Sigmoid colon (tissue), 6 donors: ENCODE measurements at regions not wholly inside any gene's neighbourhood (a gene's known extent, or its start where the extent isn't known, plus 50 kb on each side); places are given as distances from the start of the nearest gene placed in this dataset.

Experiments used
- DNase-seq: peaks from one replicate; pipeline ENCODE4 v3.0.0-alpha.2; 2019
- H3K27ac ChIP-seq, 4 donors: fragments of 200-600 bp; sonication (generic); one replicate each; pipeline ENCODE4 v1.5.1; 2016 to 2019; ENCODE audit warnings: mild to moderate bottlenecking in 1 of 4
- H3K27me3 ChIP-seq, 3 donors: fragments of 200-600 bp; sonication (generic); one replicate each; pipeline ENCODE4 v1.5.1; 2019; ENCODE audit warnings: mild to moderate bottlenecking in 1 of 3
- H3K36me3 ChIP-seq, 4 donors: fragments of 200-600 bp; sonication (generic); one replicate each; pipeline ENCODE4 v1.5.1; 2016 to 2019
- H3K4me1 ChIP-seq, 4 donors: fragments of 200-600 bp; sonication (generic); one replicate each; pipeline ENCODE4 v1.5.1; 2017 to 2019
- H3K4me3 ChIP-seq, 4 donors: fragments of 200-600 bp; sonication (generic); one replicate each; pipeline ENCODE4 v1.5.1; 2017 to 2019; ENCODE audit warnings: mild to moderate bottlenecking in 2 of 4, moderate library complexity in 1 of 4
- H3K9me3 ChIP-seq, 4 donors: fragments of 200-600 bp in 3 of 4; sonication (generic) in 3 of 4; one replicate each; pipeline versions ENCODE4 v1.5.1 to v1.6.1; 2013 to 2019
- CTCF ChIP-seq, 4 experiments: fragments of 450-650 bp in 3 of 4; fragments of 200-600 bp in 1 of 4; IDR thresholded peaks; one replicate each; pipeline ENCODE4 v1.5.1; 2016 to 2019; ENCODE audit warnings: antibody characterized with exemption in 4 of 4, mild to moderate bottlenecking in 3 of 4, moderate library complexity in 2 of 4
- EP300 ChIP-seq, 4 donors: sonication (generic); formaldehyde crosslinking; IDR thresholded peaks; one replicate each; pipeline ENCODE4 v1.6.1; 2017; ENCODE audit warnings: antibody characterized with exemption in 4 of 4
- POLR2A ChIP-seq, 2 donors: fragments of 450-650 bp; IDR thresholded peaks; one replicate each; pipeline ENCODE4 v1.6.1; 2016; ENCODE audit warnings: antibody characterized with exemption in 2 of 2, mild to moderate bottlenecking in 2 of 2, moderate library complexity in 2 of 2
- POLR2AphosphoS5 ChIP-seq, 4 donors: sonication (generic); formaldehyde crosslinking; IDR thresholded peaks; one replicate each; pipeline ENCODE4 v1.6.1; 2017; ENCODE audit warnings: antibody characterized with exemption in 4 of 4
- WGBS, 2 donors: extraction: QIAGEN DNeasy Blood & Tissue Kit; methylation state at CpG; one replicate each; pipeline ENCODE4 v1.1.7; 2013; 5-methylcytosine and 5-hydroxymethylcytosine counted together
- intact Hi-C: fragments of 100-400 bp; cut with DNase I; formaldehyde crosslinking; loops from one replicate; pipeline ENCODE4 v1.15.1; 2023
- donor health status: healthy with polysubstance abuse.
- donor health status: healthy.

GRCh38 chr5:98464737-98465330 is 308.6 kb upstream of the RGMB start:
- no peaks in the 10 kb centered on the region for H3K27me3 ChIP-seq
- no peaks in the 10 kb centered on the region for H3K9me3 ChIP-seq
- no peaks in the 10 kb centered on the region for H3K36me3 ChIP-seq
- no peak for DNase-seq
- H3K4me1 ChIP-seq: no peaks in the 10 kb centered on the region
- no peak overlapping the region for H3K27ac ChIP-seq
- H3K4me3 ChIP-seq: no peak overlapping the region
- intact Hi-C loops: no loop called here
- no peak for TF ChIP-seq CTCF (IDR thresholded peaks at IDR 0.05)
- no peak for TF ChIP-seq EP300 (IDR thresholded peaks at IDR 0.05)
- WGBS, 2 donors: 80 to 97% methylated on average over 3 of the region's 3 CpGs

- 70 to 78% methylated on average over 4 of the region's 4 CpGs for WGBS, 2 donors
- Histone ChIP-seq H3K27me3 (no peaks in the 10 kb centered on the region), H3K4me3 (no peak overlapping the region), H3K27ac (no peak overlapping the region), H3K36me3 (no peaks in the 10 kb centered on the region), H3K4me1 (no peaks in the 10 kb centered on the region), H3K9me3 (no peaks in the 10 kb centered on the region)
- DNase-seq: no peak
- intact Hi-C loops: no loop called here
- TF ChIP-seq CTCF (IDR thresholded peaks at IDR 0.05) (no peak), POLR2AphosphoS5 (IDR thresholded peaks at IDR 0.05) (no peak), POLR2A (IDR thresholded peaks at IDR 0.05) (no peak), EP300 (IDR thresholded peaks at IDR 0.05) (no peak)
These were observed 305.1 kb upstream of the RGMB start for GRCh38 chr5:98468188-98468869.

GRCh38 chr5:98470747-98471146 is 302.7 kb upstream of the RGMB start:
- Histone ChIP-seq H3K4me3 (no peak overlapping the region), H3K27ac (no peak overlapping the region), H3K27me3 (no peaks in the 10 kb centered on the region), H3K4me1 (no peaks in the 10 kb centered on the region), H3K9me3 (no peaks in the 10 kb centered on the region), H3K36me3 (no peaks in the 10 kb centered on the region)
- WGBS, 2 donors: 92 to 95% methylated on average over 2 of the region's 2 CpGs
- DNase-seq: no peak
- TF ChIP-seq CTCF (IDR thresholded peaks at IDR 0.05) (no peak), POLR2A (IDR thresholded peaks at IDR 0.05) (no peak), EP300 (IDR thresholded peaks at IDR 0.05) (no peak), POLR2AphosphoS5 (IDR thresholded peaks at IDR 0.05) (no peak)
- intact Hi-C loops: no loop called here

GRCh38 chr5:98471458-98471857 is 302.0 kb upstream of the RGMB start:
- H3K4me3 ChIP-seq: no peak overlapping the region
- WGBS, 2 donors: 94 to 99% methylated on average over 2 of the region's 2 CpGs
- no peaks in the 10 kb centered on the region for H3K36me3 ChIP-seq
- no peaks in the 10 kb centered on the region for H3K4me1 ChIP-seq
- H3K9me3 ChIP-seq: no peaks in the 10 kb centered on the region
- TF ChIP-seq EP300 (IDR thresholded peaks at IDR 0.05): no peak
- no peak for TF ChIP-seq POLR2AphosphoS5 (IDR thresholded peaks at IDR 0.05)
- no peak for TF ChIP-seq POLR2A (IDR thresholded peaks at IDR 0.05)
- no peak for TF ChIP-seq CTCF (IDR thresholded peaks at IDR 0.05)
- no peak overlapping the region for H3K27ac ChIP-seq
- DNase-seq: no peak
- intact Hi-C loops: no loop called here
- H3K27me3 ChIP-seq: no peaks in the 10 kb centered on the region

GRCh38 chr5:98474216-98474615 is 299.2 kb upstream of the RGMB start:
- DNase-seq: no peak
- Histone ChIP-seq H3K36me3 (no peaks in the 10 kb centered on the region), H3K27ac (no peak overlapping the region), H3K9me3 (no peaks in the 10 kb centered on the region), H3K4me3 (no peak overlapping the region), H3K4me1 (no peaks in the 10 kb centered on the region), H3K27me3 (no peaks in the 10 kb centered on the region)
- intact Hi-C loops: no loop called here
- TF ChIP-seq EP300 (IDR thresholded peaks at IDR 0.05) (no peak), POLR2AphosphoS5 (IDR thresholded peaks at IDR 0.05) (no peak), CTCF (IDR thresholded peaks at IDR 0.05) (no peak), POLR2A (IDR thresholded peaks at IDR 0.05) (no peak)
- WGBS, 2 donors: 23 to 73% methylated on average over 2 of the region's 2 CpGs
